Activated CD8-positive, alpha-beta T cell treated with anti-CD3 and anti-CD28 coated beads for 36 hours (primary cell): ENCODE measurements at regions not wholly inside any gene's neighbourhood (a gene's known extent, or its start where the extent isn't known, plus 50 kb on each side); places are given as distances from the start of the nearest gene placed in this dataset.
"Not testable (repeated sequence)": the region's sequence is repeated elsewhere in the genome, so short reads cannot be mapped to it uniquely, and the experiment has no call there.

Experiments
- ATAC-seq: fragments of 200-7000 bp; cut with Tn5 transposase; one replicate; pipeline ENCODE4 v1.10.0; 2021; ENCODE audit warnings: mild to moderate bottlenecking, moderate library complexity
- CTCF ChIA-PET: fragments of 350-600 bp; sonication (Branson Sonifier 250); formaldehyde crosslinking; loops from one replicate; lab custom pipeline; 2021; ENCODE audit warnings: antibody characterized with exemption; lab: Charles Lee
- POLR2A ChIA-PET: fragments of 350-600 bp; sonication (Branson Sonifier 250); formaldehyde crosslinking; loops from one replicate; lab custom pipeline; 2021; ENCODE audit warnings: antibody characterized with exemption; lab: Charles Lee
- DNase-seq: peaks from one replicate; pipeline ENCODE4 v3.0.0-alpha.2; 2020
- H3K27ac Mint-ChIP-seq: one replicate; pipeline ENCODE4 v1.8.0; 2021; ENCODE audit warnings: mild to moderate bottlenecking, mixed read lengths
- H3K27me3 Mint-ChIP-seq: one replicate; pipeline ENCODE4 v1.8.0; 2021; ENCODE audit warnings: mixed read lengths
- H3K36me3 Mint-ChIP-seq: one replicate; pipeline ENCODE4 v1.8.0; 2021; ENCODE audit warnings: low read depth, mixed read lengths
- H3K4me1 Mint-ChIP-seq: one replicate; pipeline ENCODE4 v1.8.0; 2021; ENCODE audit warnings: low read depth, mixed read lengths
- H3K4me3 Mint-ChIP-seq: one replicate; pipeline ENCODE4 v1.8.0; 2021; ENCODE audit warnings: mild to moderate bottlenecking, moderate library complexity, mixed read lengths
- H3K9me3 Mint-ChIP-seq: one replicate; pipeline ENCODE4 v1.8.0; 2021; ENCODE audit warnings: mixed read lengths
- intact Hi-C: fragments of 100-400 bp; cut with micrococcal nuclease; formaldehyde crosslinking; loops from one replicate; pipeline ENCODE4 v1.10.0; 2022
- TF ChIP-seq, protein P1 (sequence below): fragments of 200-600 bp; IDR thresholded peaks from one replicate; pipeline ENCODE4 v1.8.0; 2022; ENCODE audit warnings: antibody characterized with exemption, mild to moderate bottlenecking

DNA sequence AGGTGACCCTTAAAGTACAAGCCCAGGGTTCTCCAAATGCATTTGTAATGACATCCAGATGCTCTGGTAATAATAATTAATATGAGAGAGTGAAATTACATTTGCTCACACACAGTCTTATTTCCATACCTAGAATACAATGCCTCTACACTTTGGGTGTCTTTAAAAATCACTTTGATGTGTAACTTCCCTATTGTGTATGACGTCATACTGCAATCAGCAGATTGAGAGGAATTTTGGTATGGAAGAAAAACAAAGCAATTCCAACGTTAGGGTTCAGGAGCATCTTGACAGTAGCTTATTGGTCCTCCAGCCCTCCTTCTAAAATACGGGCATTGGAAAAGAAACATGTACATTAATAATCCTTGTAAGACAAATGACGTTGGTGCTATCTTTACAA, 670.6 kb upstream of the ZNF385D start:
- TF ChIP-seq, protein P1, sequence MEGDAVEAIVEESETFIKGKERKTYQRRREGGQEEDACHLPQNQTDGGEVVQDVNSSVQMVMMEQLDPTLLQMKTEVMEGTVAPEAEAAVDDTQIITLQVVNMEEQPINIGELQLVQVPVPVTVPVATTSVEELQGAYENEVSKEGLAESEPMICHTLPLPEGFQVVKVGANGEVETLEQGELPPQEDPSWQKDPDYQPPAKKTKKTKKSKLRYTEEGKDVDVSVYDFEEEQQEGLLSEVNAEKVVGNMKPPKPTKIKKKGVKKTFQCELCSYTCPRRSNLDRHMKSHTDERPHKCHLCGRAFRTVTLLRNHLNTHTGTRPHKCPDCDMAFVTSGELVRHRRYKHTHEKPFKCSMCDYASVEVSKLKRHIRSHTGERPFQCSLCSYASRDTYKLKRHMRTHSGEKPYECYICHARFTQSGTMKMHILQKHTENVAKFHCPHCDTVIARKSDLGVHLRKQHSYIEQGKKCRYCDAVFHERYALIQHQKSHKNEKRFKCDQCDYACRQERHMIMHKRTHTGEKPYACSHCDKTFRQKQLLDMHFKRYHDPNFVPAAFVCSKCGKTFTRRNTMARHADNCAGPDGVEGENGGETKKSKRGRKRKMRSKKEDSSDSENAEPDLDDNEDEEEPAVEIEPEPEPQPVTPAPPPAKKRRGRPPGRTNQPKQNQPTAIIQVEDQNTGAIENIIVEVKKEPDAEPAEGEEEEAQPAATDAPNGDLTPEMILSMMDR = no peak
- Mint-ChIP-seq H3K9me3 (no peaks in the 10 kb centered on the region), H3K4me3 (no peak overlapping the region), H3K27me3 (no peaks in the 10 kb centered on the region), H3K4me1 (no peaks in the 10 kb centered on the region), H3K36me3 (no peaks in the 10 kb centered on the region), H3K27ac (no peak overlapping the region)
- POLR2A ChIA-PET = no interaction called here
- CTCF ChIA-PET = no interaction called here
- ATAC-seq = no peak
- no peak for DNase-seq
- intact Hi-C loops = no loop called here

DNA sequence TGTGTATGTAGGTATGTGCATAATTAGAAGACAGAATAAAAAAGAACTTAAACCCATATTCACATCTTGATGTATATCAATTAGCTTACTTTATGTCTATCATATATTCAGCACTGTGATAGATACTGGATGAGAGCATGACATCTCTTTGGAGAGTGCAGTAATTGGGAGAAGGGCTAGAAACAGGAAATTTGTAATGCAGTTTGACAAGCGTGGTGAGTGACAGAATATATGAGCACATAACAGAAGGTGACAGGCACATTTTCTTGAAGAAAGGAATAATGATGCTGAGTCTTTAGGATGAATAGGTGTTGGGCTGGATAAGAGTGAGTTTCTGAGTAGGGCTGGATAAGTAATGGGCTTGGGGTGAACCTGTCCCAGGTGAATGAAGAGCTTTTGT, 680.3 kb upstream of the ZNF385D start:
- H3K4me3 Mint-ChIP-seq = no peak overlapping the region

DNA sequence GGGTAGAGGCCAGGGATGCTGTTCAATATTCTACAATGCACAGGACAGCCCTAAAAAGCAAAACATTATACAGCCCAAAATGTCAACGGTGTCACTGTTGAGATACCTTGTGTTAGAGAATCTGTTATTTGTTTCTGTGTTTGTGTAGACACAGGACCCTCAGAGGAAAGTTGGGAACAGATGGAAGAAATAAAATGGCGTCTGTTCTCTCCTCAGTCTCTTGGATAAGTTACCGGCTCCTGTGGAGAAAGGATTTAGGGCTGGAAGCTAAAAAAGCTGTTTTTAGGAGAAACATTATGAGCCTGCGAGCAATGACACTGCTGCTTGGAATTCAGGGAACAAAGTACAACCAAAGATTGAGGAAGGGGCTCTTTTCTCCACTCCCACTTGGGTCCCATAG, 688.6 kb upstream of the ZNF385D start:
- no peaks in the 10 kb centered on the region for H3K4me1 Mint-ChIP-seq
- no peaks in the 10 kb centered on the region for H3K36me3 Mint-ChIP-seq
- ChIA-PET POLR2A (no interaction called here), CTCF (no interaction called here)
- peaks cover 2% of the 10 kb centered on the region for H3K9me3 Mint-ChIP-seq
- no peaks in the 10 kb centered on the region for H3K27me3 Mint-ChIP-seq
- ATAC-seq (no peak), DNase-seq (no peak)
- no peak overlapping the region for H3K27ac Mint-ChIP-seq
- intact Hi-C loops = no loop called here
- TF ChIP-seq, protein P1 = no peak
- H3K4me3 Mint-ChIP-seq = no peak overlapping the region

More for the DNA sequence above, 680.3 kb upstream of the ZNF385D start:
- ChIA-PET POLR2A (no interaction called here), CTCF (no interaction called here)
- peaks cover 4% of the 10 kb centered on the region for H3K9me3 Mint-ChIP-seq
- ATAC-seq (no peak), DNase-seq (no peak)
- H3K4me1 Mint-ChIP-seq = no peaks in the 10 kb centered on the region
- H3K27me3 Mint-ChIP-seq = no peaks in the 10 kb centered on the region
- no peaks in the 10 kb centered on the region for H3K36me3 Mint-ChIP-seq
- intact Hi-C loops = no loop called here
- TF ChIP-seq, protein P1 = no peak
- H3K27ac Mint-ChIP-seq = no peak overlapping the region

DNA sequence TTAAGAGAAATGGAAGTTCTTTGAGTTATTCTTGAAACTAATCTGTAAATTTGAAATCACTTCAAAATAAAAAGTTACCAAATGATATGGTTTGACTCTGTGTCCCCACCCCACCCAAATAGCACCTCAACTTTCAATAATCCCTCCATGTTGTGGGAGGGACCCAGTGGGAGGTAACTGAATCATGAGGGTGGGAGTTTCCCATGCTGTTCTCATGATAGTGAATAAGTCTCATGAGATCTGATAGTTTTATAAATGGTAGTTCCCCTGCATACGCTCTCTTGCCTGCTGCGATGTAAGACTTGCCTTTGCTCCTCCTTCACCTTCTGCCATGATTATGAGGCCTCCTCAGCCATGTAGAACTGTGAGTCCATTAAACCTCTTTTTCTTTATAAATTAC, 690.7 kb upstream of the ZNF385D start:
- H3K4me1 Mint-ChIP-seq = no peaks in the 10 kb centered on the region
- H3K9me3 Mint-ChIP-seq = peaks cover 2% of the 10 kb centered on the region
- CTCF ChIA-PET = no interaction called here
- DNase-seq (no peak), ATAC-seq (no peak)
- POLR2A ChIA-PET = no interaction called here
- H3K36me3 Mint-ChIP-seq = no peaks in the 10 kb centered on the region
- no peak overlapping the region for H3K4me3 Mint-ChIP-seq
- no peaks in the 10 kb centered on the region for H3K27me3 Mint-ChIP-seq
- intact Hi-C loops = no loop called here
- TF ChIP-seq, protein P1 = no peak
- no peak overlapping the region for H3K27ac Mint-ChIP-seq

DNA sequence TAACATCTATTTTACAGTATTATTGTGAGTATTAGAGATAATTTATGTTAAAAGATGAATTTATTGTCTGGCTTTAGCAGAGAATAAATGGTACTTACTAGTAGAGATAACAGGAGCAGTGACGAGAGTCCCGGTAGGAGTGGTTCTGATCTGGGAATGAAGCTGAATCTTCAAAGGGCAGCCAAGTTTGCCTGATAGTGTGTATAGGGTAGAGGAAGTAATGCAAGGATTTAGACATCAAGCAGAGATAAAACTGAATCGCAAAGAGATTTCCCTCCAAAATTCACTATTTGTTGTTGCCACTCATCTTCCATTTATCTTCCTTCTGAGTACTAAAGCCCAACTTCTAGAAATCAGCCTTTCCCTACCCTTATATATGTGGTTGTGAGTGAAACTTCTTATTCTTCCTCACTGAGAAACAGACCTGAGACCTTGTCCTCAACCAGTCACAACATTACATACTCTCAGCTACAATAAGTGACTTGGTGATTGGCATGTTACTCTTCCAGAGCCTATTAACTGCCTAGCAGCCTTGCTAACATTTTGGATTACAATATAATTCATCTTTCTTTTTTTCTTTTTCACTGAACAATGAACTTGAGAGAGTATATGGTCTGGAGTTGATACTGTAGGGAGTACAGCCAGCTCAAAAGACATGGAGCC, 692.7 kb upstream of the ZNF385D start:
- DNase-seq (no peak), ATAC-seq (no peak)
- ChIA-PET POLR2A (no interaction called here), CTCF (no interaction called here)
- Mint-ChIP-seq H3K27ac (no peak overlapping the region), H3K9me3 (peaks cover 2% of the 10 kb centered on the region), H3K36me3 (no peaks in the 10 kb centered on the region), H3K4me3 (no peak overlapping the region), H3K4me1 (no peaks in the 10 kb centered on the region), H3K27me3 (no peaks in the 10 kb centered on the region)
- intact Hi-C loops = no loop called here
- TF ChIP-seq, protein P1 = no peak

DNA sequence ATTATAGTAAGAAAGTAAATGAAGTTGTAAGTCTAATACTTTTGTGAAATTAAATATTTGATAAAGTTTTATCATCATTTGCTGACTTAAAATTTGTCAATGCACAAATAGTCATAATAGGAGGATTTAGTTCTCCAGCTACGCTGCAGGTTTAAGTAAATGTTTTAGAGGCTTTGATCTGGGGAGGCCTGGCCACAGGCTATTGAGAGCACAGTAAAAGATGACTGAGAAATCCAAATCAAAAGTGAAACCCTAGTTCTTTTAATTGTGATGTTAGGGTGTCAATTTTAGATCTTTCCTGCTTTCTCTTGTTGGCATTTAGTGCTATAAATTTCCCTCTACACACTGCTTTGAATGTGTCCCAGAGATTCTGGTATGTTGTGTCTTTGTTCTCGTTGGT, 694.3 kb upstream of the ZNF385D start:
- CTCF ChIA-PET, H3K27ac Mint-ChIP-seq, DNase-seq, H3K27me3 Mint-ChIP-seq, ATAC-seq, POLR2A ChIA-PET, intact Hi-C loops, H3K4me3 Mint-ChIP-seq, H3K9me3 Mint-ChIP-seq, H3K36me3 Mint-ChIP-seq, H3K4me1 Mint-ChIP-seq: not testable (repeated sequence)
